ENCODE measurements at regions not wholly inside any gene's neighbourhood (a gene's known extent, or its start where the extent isn't known, plus 50 kb on each side); places are given as distances from the start of the nearest gene placed in this dataset.
"Not testable (repeated sequence)": the region's sequence is repeated elsewhere in the genome, so short reads cannot be mapped to it uniquely, and the experiment has no call there.

DNA sequence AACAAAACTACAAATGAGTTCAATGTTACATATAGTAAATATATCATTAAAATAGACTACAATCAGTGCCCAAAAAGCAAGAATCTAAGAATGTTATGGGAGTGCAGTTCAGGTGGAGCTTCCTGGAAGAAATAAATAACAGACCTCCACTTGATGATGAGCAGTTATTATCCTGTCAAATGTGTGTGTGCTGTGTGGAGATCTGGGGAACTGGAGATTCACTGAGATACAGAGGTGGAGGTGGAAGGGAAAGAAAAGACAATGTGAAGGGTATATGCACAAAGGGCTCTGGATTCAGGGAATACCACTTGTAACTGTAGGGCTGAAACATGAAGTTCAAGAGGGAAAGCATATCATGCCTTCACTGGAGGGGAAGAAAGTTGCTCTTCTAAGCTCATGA lies 331.1 kb downstream of the SEMA3D start:
- no peak overlapping the region for H3K27ac ChIP-seq (ENCODE audit: low read depth, low read length, poor library complexity, severe bottlenecking)
- intact Hi-C loops (cut with micrococcal nuclease; ENCODE audit: unreplicated experiment): no loop called here
- BruUV-seq (replicated peaks): no TSS peak
- CTCF ChIA-PET (ENCODE audit: unreplicated experiment): no interaction called here
- no peaks in the 10 kb centered on the region for H3K9me2 ChIP-seq (ENCODE audit: insufficient read depth, low read length)
- H4K20me1 ChIP-seq (ENCODE audit: insufficient read depth, low read length): no peaks in the 10 kb centered on the region
- H3K79me2 ChIP-seq (ENCODE audit: insufficient read depth, low read depth, low read length): no peaks in the 10 kb centered on the region
- H3K4me2 ChIP-seq (ENCODE audit: low read length): no peak overlapping the region
- no peak overlapping the region for H2AFZ ChIP-seq (ENCODE audit: low read length)
- no peaks in the 10 kb centered on the region for H3K4me1 ChIP-seq (ENCODE audit: insufficient read depth, low read length, poor library complexity, severe bottlenecking)
- DNase-seq (ENCODE audit: low spot score): no peak
- POLR2A ChIA-PET: no interaction called here
- no peaks in the 10 kb centered on the region for H3K36me3 ChIP-seq (ENCODE audit: insufficient read depth, low read length)
- no peaks in the 10 kb centered on the region for H3K9me3 ChIP-seq (ENCODE audit: low read length)
- TF ChIP-seq, protein P1, sequence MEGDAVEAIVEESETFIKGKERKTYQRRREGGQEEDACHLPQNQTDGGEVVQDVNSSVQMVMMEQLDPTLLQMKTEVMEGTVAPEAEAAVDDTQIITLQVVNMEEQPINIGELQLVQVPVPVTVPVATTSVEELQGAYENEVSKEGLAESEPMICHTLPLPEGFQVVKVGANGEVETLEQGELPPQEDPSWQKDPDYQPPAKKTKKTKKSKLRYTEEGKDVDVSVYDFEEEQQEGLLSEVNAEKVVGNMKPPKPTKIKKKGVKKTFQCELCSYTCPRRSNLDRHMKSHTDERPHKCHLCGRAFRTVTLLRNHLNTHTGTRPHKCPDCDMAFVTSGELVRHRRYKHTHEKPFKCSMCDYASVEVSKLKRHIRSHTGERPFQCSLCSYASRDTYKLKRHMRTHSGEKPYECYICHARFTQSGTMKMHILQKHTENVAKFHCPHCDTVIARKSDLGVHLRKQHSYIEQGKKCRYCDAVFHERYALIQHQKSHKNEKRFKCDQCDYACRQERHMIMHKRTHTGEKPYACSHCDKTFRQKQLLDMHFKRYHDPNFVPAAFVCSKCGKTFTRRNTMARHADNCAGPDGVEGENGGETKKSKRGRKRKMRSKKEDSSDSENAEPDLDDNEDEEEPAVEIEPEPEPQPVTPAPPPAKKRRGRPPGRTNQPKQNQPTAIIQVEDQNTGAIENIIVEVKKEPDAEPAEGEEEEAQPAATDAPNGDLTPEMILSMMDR (conservative IDR thresholded peaks at IDR 0.05; ENCODE audit: low read length): no peak
- TF ChIP-seq EZH2phosphoT487 (IDR thresholded peaks at IDR 0.05; ENCODE audit: borderline replicate concordance, low read depth, low read length): no peak
- H3K4me3 ChIP-seq (ENCODE audit: low read depth, low read length, poor library complexity, severe bottlenecking): no peak overlapping the region

DNA sequence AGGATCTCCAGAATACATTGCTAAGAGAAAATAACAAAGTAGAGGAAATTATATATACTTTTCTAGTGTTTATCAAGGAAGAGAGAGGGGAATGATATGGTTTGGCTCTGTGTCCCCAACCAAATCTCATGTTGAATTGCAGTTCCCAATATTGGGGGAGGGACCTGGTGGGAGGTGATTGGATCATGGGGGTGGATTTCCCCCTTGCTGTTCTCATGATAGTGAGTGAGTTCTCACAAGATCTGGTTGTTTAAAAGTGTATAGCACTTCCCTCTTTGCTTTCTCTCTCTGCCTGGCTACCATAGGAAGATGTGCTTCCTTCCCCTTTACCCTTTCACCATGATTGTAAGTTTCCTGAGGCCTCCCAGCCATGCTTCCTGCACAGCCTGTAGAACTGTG lies 337.9 kb downstream of the SEMA3D start:
- BruUV-seq (replicated peaks); CTCF ChIA-PET (ENCODE audit: unreplicated experiment); H3K79me2 ChIP-seq (ENCODE audit: insufficient read depth, low read depth, low read length); H3K9me2 ChIP-seq (ENCODE audit: insufficient read depth, low read length); H4K20me1 ChIP-seq (ENCODE audit: insufficient read depth, low read length); H3K4me2 ChIP-seq (ENCODE audit: low read length); H3K9me3 ChIP-seq (ENCODE audit: low read length); H3K36me3 ChIP-seq (ENCODE audit: insufficient read depth, low read length); H3K4me3 ChIP-seq (ENCODE audit: low read depth, low read length, poor library complexity, severe bottlenecking); H2AFZ ChIP-seq (ENCODE audit: low read length); H3K27ac ChIP-seq (ENCODE audit: low read depth, low read length, poor library complexity, severe bottlenecking); H3K4me1 ChIP-seq (ENCODE audit: insufficient read depth, low read length, poor library complexity, severe bottlenecking); DNase-seq (ENCODE audit: low spot score); intact Hi-C loops (cut with micrococcal nuclease; ENCODE audit: unreplicated experiment); POLR2A ChIA-PET: not testable (repeated sequence)

DNA sequence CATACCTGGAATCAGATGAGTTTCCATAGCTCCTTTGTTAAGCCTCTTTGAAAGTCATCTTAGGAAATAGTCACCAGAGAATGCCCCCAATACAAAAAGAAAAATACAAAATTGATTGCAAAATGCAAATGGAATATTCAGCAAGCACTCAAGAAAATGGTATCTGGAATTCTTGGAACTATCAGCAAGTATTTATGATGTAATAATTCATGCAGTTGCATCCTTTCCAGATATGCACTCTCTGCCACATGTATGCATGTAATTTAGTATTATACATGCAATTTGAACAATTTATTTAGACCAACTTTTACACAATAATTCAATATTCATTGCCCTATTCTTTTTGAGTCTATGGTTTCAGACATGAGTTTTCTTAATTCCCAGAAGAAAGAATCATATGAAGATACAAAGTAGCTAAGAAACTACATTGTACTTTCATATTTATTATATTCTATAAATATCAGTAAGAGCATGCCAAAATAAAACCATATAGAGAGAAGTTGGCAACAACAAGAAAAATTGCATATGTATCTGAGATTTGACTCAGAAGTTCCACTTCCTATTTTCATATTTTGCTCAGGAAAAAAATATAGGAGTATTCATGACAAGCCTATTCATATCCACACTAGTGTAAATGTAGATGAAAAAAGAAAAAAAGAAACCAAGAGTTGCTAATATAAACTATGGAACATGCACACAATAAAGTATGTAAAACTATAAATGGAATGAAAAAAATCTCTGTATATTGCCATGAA lies 338.5 kb downstream of the SEMA3D start:
- TF ChIP-seq EZH2phosphoT487 (IDR thresholded peaks at IDR 0.05; ENCODE audit: borderline replicate concordance, low read depth, low read length): no peak
- TF ChIP-seq, protein P1 (conservative IDR thresholded peaks at IDR 0.05; ENCODE audit: low read length): no peak
- H4K20me1 ChIP-seq (ENCODE audit: insufficient read depth, low read length): no peaks in the 10 kb centered on the region
- BruUV-seq (replicated peaks): no TSS peak
- H3K9me3 ChIP-seq (ENCODE audit: low read length): no peaks in the 10 kb centered on the region
- intact Hi-C loops (cut with micrococcal nuclease; ENCODE audit: unreplicated experiment): no loop called here
- H3K79me2 ChIP-seq (ENCODE audit: insufficient read depth, low read depth, low read length): no peaks in the 10 kb centered on the region
- H3K4me1 ChIP-seq (ENCODE audit: insufficient read depth, low read length, poor library complexity, severe bottlenecking): no peaks in the 10 kb centered on the region
- no peaks in the 10 kb centered on the region for H3K9me2 ChIP-seq (ENCODE audit: insufficient read depth, low read length)
- ChIA-PET POLR2A (no interaction called here), CTCF (ENCODE audit: unreplicated experiment) (no interaction called here)
- no peak overlapping the region for H3K27ac ChIP-seq (ENCODE audit: low read depth, low read length, poor library complexity, severe bottlenecking)
- no peaks in the 10 kb centered on the region for H3K36me3 ChIP-seq (ENCODE audit: insufficient read depth, low read length)
- no peak overlapping the region for H2AFZ ChIP-seq (ENCODE audit: low read length)
- no peak for DNase-seq (ENCODE audit: low spot score)
- no peak overlapping the region for H3K4me2 ChIP-seq (ENCODE audit: low read length)
- H3K4me3 ChIP-seq (ENCODE audit: low read depth, low read length, poor library complexity, severe bottlenecking): no peak overlapping the region
